K562 (cell line): ENCODE measurements at regions not wholly inside any gene's neighbourhood (a gene's known extent, or its start where the extent isn't known, plus 50 kb on each side); places are given as distances from the start of the nearest gene placed in this dataset.

ENCODE experiments used
- ARID3B ChIP-seq: fragments of 250-450 bp; sonication (Bioruptor Pico); IDR thresholded peaks from 2 replicates; pipeline ENCODE4 v1.4.0; 2020; ENCODE audit warnings: borderline replicate concordance
- CAMTA2 ChIP-seq: fragments of 250-450 bp; sonication (Bioruptor Pico); conservative IDR thresholded peaks from 2 replicates; pipeline ENCODE4 v1.5.1; 2022
- EZH2 ChIP-seq: IDR thresholded peaks from 2 replicates; pipeline ENCODE4 v1.6.1; 2012; ENCODE audit warnings: low read depth, mild to moderate bottlenecking, inconsistent platforms, low read length, borderline replicate concordance
- HINFP ChIP-seq: fragments of 450-650 bp; conservative IDR thresholded peaks from 2 replicates; pipeline ENCODE4 v1.6.1; 2016; ENCODE audit warnings: missing genetic modification characterization, low read depth, mild to moderate bottlenecking, control low read depth, missing compliant biosample characterization
- HIVEP1 ChIP-seq: fragments of 250-450 bp; sonication (Bioruptor Pico); IDR thresholded peaks from 2 replicates; pipeline ENCODE4 v1.4.0; 2020; ENCODE audit warnings: mild to moderate bottlenecking
- MED1 ChIP-seq: sonication (generic); formaldehyde crosslinking; IDR thresholded peaks from 2 replicates; pipeline ENCODE4 v1.8.1; 2023; ENCODE audit warnings: missing genetic modification reagents, borderline replicate concordance
- MEIS2 ChIP-seq: fragments of 450-650 bp; IDR thresholded peaks from 2 replicates; pipeline ENCODE4 v1.6.1; 2014; ENCODE audit warnings: mild to moderate bottlenecking; ENCODE audit not compliant: partially characterized antibody
- POLR2A ChIP-seq: fragments of 450-650 bp; conservative IDR thresholded peaks from 2 replicates; pipeline ENCODE4 v1.6.1; 2016
- ZFX ChIP-seq: sonication (generic); formaldehyde crosslinking; IDR thresholded peaks from 2 replicates; pipeline ENCODE4 v1.8.0; 2022; ENCODE audit warnings: mild to moderate bottlenecking, missing genetic modification reagents, moderate library complexity

- TF ChIP-seq ZFX, result no peak
- no peak for TF ChIP-seq POLR2A
- no peak for TF ChIP-seq EZH2
- TF ChIP-seq CAMTA2 (CRISPR knock-in tag), result no peak
- no peak for TF ChIP-seq HIVEP1 (CRISPR knock-in tag)
- no peak for TF ChIP-seq MEIS2
- no peak for TF ChIP-seq HINFP (tag)
- TF ChIP-seq MED1 (CRISPR knock-in tag), result no peak
- no peak for TF ChIP-seq ARID3B (CRISPR knock-in tag)
Measured at GRCh38 chr11:110903378-110903777, 191.1 kb upstream of the ARHGAP20 start.
